Upper lobe of left lung (tissue), 4 donors: ENCODE measurements at regions not wholly inside any gene's neighbourhood (a gene's known extent, or its start where the extent isn't known, plus 50 kb on each side); places are given as distances from the start of the nearest gene placed in this dataset.

Source experiments
- EP300 ChIP-seq, 4 donors: sonication (generic); formaldehyde crosslinking; IDR thresholded peaks; one replicate each; pipeline ENCODE4 v1.5.1; 2017; ENCODE audit warnings: antibody characterized with exemption in 4 of 4, control low read depth in 2 of 4
- POLR2A ChIP-seq, 4 donors: fragments of 450-650 bp; IDR thresholded peaks; one replicate each; pipeline ENCODE4 v1.5.1; 2016 to 2017; ENCODE audit warnings: antibody characterized with exemption in 4 of 4, mild to moderate bottlenecking in 2 of 4
- POLR2AphosphoS5 ChIP-seq, 2 donors: sonication (generic); formaldehyde crosslinking; IDR thresholded peaks; one replicate each; pipeline ENCODE4 v1.5.1; 2017; ENCODE audit warnings: antibody characterized with exemption in 2 of 2
- TF ChIP-seq, protein P1 (sequence below), 6 experiments: fragments of 450-650 bp in 4 of 6; fragments of 200-600 bp in 2 of 6; sonication (generic) in 2 of 6; IDR thresholded peaks; one replicate each; pipeline ENCODE4 v1.5.1; 2016 to 2019; ENCODE audit warnings: antibody characterized with exemption in 6 of 6

DNA sequence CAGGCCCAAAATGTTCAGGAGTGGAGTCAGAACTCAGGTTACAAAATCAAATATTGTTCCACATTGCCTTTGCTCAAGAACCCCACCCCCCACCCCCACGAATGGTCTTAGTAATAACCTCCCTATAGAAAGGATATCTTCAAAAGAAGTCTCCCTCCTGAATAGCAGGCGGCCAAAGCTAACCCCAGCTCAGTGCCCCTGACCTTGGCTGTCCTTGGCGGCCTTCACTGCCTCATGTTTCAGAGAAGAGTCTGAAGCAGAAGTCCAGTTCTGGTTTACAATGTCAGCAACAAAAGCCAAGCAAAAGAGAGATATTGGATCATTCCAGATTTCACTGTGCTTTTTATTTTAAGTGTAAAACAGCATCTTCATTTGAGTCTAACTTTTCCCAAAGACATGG lies 476.5 kb upstream of the NRP1 start:
- TF ChIP-seq POLR2A (IDR thresholded peaks at IDR 0.05) = no peak
- TF ChIP-seq, protein P1, sequence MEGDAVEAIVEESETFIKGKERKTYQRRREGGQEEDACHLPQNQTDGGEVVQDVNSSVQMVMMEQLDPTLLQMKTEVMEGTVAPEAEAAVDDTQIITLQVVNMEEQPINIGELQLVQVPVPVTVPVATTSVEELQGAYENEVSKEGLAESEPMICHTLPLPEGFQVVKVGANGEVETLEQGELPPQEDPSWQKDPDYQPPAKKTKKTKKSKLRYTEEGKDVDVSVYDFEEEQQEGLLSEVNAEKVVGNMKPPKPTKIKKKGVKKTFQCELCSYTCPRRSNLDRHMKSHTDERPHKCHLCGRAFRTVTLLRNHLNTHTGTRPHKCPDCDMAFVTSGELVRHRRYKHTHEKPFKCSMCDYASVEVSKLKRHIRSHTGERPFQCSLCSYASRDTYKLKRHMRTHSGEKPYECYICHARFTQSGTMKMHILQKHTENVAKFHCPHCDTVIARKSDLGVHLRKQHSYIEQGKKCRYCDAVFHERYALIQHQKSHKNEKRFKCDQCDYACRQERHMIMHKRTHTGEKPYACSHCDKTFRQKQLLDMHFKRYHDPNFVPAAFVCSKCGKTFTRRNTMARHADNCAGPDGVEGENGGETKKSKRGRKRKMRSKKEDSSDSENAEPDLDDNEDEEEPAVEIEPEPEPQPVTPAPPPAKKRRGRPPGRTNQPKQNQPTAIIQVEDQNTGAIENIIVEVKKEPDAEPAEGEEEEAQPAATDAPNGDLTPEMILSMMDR (IDR thresholded peaks at IDR 0.05) = no peak
- no peak for TF ChIP-seq EP300 (IDR thresholded peaks at IDR 0.05)
- TF ChIP-seq POLR2AphosphoS5 (IDR thresholded peaks at IDR 0.05) = no peak
